Osteoblast (primary cell): ENCODE measurements at regions not wholly inside any gene's neighbourhood (a gene's known extent, or its start where the extent isn't known, plus 50 kb on each side); places are given as distances from the start of the nearest gene placed in this dataset. TPM values are rescaled to one million over a fixed set of nuclear protein-coding genes. Genes with fewer than 3 reads are reported as not detected.
A peak's percentile ranks its signal among the peaks of the same experiment; 100 is the strongest.

ENCODE experiments used
- DNase-seq: peaks from one replicate; pipeline ENCODE4 v3.0.0; 2011; ENCODE audit warnings: low spot score, mixed read lengths; ENCODE audit not compliant: insufficient read length; ENCODE audit errors: missing footprints
- H2AFZ ChIP-seq: 2 replicates; pipeline ENCODE4 v1.6.0; 2011; ENCODE audit warnings: mild to moderate bottlenecking, low read length
- H3K27ac ChIP-seq: 2 replicates; pipeline ENCODE4 v1.5.1; 2011; ENCODE audit warnings: mild to moderate bottlenecking, low read depth, low read length, moderate library complexity
- H3K27me3 ChIP-seq: 2 replicates; pipeline ENCODE4 v1.6.0; 2012; ENCODE audit warnings: mild to moderate bottlenecking, control low read depth, inconsistent platforms, low read length, moderate library complexity; ENCODE audit not compliant: insufficient read depth
- H3K36me3 ChIP-seq: 2 replicates; pipeline ENCODE4 v1.5.1; 2011; ENCODE audit warnings: mild to moderate bottlenecking, low read length, control low read depth, moderate library complexity; ENCODE audit not compliant: insufficient read depth
- H3K4me1 ChIP-seq: 2 replicates; pipeline ENCODE4 v1.5.1; 2011; ENCODE audit warnings: mild to moderate bottlenecking, low read length, control low read depth, moderate library complexity; ENCODE audit not compliant: insufficient read depth
- H3K4me2 ChIP-seq: 2 replicates; pipeline ENCODE4 v1.6.0; 2011; ENCODE audit warnings: mild to moderate bottlenecking, low read length; ENCODE audit not compliant: insufficient read depth
- H3K4me3 ChIP-seq: fragments of 200-600 bp; sonication (generic); 3 replicates; pipeline ENCODE4 v1.5.1; 2012; ENCODE audit warnings: mild to moderate bottlenecking, low read length, inconsistent platforms; ENCODE audit not compliant: insufficient read depth
- H3K79me2 ChIP-seq: 2 replicates; pipeline ENCODE4 v1.6.0; 2012; ENCODE audit warnings: mild to moderate bottlenecking, low read length, control low read depth, inconsistent platforms; ENCODE audit not compliant: insufficient read depth
- H3K9me3 ChIP-seq: 2 replicates; pipeline ENCODE4 v1.5.1; 2011; ENCODE audit warnings: low read depth, low read length, control low read depth
- H4K20me1 ChIP-seq: 2 replicates; pipeline ENCODE4 v1.6.0; 2012; ENCODE audit warnings: mild to moderate bottlenecking, low read length, control low read depth; ENCODE audit not compliant: insufficient read depth
- CTCF ChIP-seq: IDR thresholded peaks from 2 replicates; pipeline ENCODE4 v1.5.1; 2011; ENCODE audit warnings: mild to moderate bottlenecking, low read depth, low read length, moderate library complexity; ENCODE audit errors: extremely low read depth
- small RNA-seq: library from RNA; depleted of rRNA; stranded (forward); fragments of <200 nt; gene quantifications from one replicate; pipeline ENCODE3, GENCODE V24; 2012

- Histone ChIP-seq H3K4me3 (no peak overlapping the region), H3K4me2 (no peak overlapping the region), H2AFZ (no peak overlapping the region), H3K36me3 (no peaks in the 10 kb centered on the region), H3K4me1 (no peaks in the 10 kb centered on the region), H3K27me3 (no peaks in the 10 kb centered on the region), H3K27ac (no peak overlapping the region), H4K20me1 (no peaks in the 10 kb centered on the region), H3K9me3 (no peaks in the 10 kb centered on the region), H3K79me2 (no peaks in the 10 kb centered on the region)
- TF ChIP-seq CTCF = no peak
- DNase-seq = no peak
Observed at GRCh38 chr12:47293406-47293805, 213.6 kb upstream of the AMIGO2 start.

- Histone ChIP-seq H3K9me3 (no peaks in the 10 kb centered on the region), H4K20me1 (no peaks in the 10 kb centered on the region), H3K4me2 (no peak overlapping the region), H2AFZ (peak overlapping the region; percentile 35), H3K27ac (no peak overlapping the region), H3K4me3 (no peak overlapping the region), H3K4me1 (peaks cover 14% of the 10 kb centered on the region), H3K79me2 (no peaks in the 10 kb centered on the region), H3K27me3 (no peaks in the 10 kb centered on the region), H3K36me3 (no peaks in the 10 kb centered on the region)
- no peak for TF ChIP-seq CTCF
- no peak for DNase-seq
Observed at GRCh38 chr12:47286676-47287075, 206.9 kb upstream of the AMIGO2 start.

Small RNA genes lying in the stretch of these regions (small RNA-seq; reads per million reads assigned to genes)
- gene AC004486.1 = not detected
- gene MIR4494 = not detected
- not detected for gene RF00264
